A673 (cell line): ENCODE measurements at regions not wholly inside any gene's neighbourhood (a gene's known extent, or its start where the extent isn't known, plus 50 kb on each side); places are given as distances from the start of the nearest gene placed in this dataset.

Experiments used
- BruUV-seq: library from RNA; stranded (reverse); fragments of 400-500 nt; replicated peaks from 2 replicates; lab custom pipeline; 2021; lab: Mats Ljungman, UMichigan
- CTCF ChIA-PET: fragments of 300-600 bp; sonication (Branson Sonifier 250); formaldehyde crosslinking; loops from one replicate; lab custom pipeline; 2022; ENCODE audit warnings: antibody characterized with exemption; lab: Charles Lee
- POLR2A ChIA-PET: fragments of 300-600 bp; sonication (Branson Sonifier 250); formaldehyde crosslinking; loops from one replicate; lab custom pipeline; 2022; ENCODE audit warnings: antibody characterized with exemption; ENCODE audit not compliant: low non-redundant PET; lab: Charles Lee
- DNase-seq: peaks from one replicate; pipeline ENCODE4 v3.0.0-alpha.2; 2015; ENCODE audit warnings: low spot score
- H3K27ac ChIP-seq: fragments of 200-600 bp; sonication (generic); 2 replicates; pipeline ENCODE4 v1.5.1; 2016; ENCODE audit warnings: mixed run types, low read depth, mild to moderate bottlenecking, mixed read lengths, antibody characterized with exemption, low read length; ENCODE audit not compliant: poor library complexity, severe bottlenecking
- H3K27me3 ChIP-seq: fragments of 200-600 bp; sonication (generic); replicated peaks from 2 replicates; pipeline ENCODE4 v1.6.1; 2017; ENCODE audit warnings: mixed run types, low read depth, mild to moderate bottlenecking, mixed read lengths, antibody characterized with exemption, low read length; ENCODE audit not compliant: insufficient read depth, poor library complexity
- H3K36me3 ChIP-seq: fragments of 200-600 bp; sonication (generic); 2 replicates; pipeline ENCODE4 v1.6.1; 2016; ENCODE audit warnings: mixed run types, mild to moderate bottlenecking, mixed read lengths, antibody characterized with exemption, low read length; ENCODE audit not compliant: insufficient read depth, poor library complexity, severe bottlenecking
- H3K4me1 ChIP-seq: fragments of 200-600 bp; sonication (generic); 2 replicates; pipeline ENCODE4 v1.6.1; 2017; ENCODE audit warnings: mixed run types, mild to moderate bottlenecking, mixed read lengths, antibody characterized with exemption, low read length; ENCODE audit not compliant: insufficient read depth, poor library complexity, severe bottlenecking
- H3K4me3 ChIP-seq: fragments of 200-600 bp; sonication (generic); 2 replicates; pipeline ENCODE4 v1.5.1; 2016; ENCODE audit warnings: low read depth, mixed run types, mild to moderate bottlenecking, mixed read lengths, low read length; ENCODE audit not compliant: poor library complexity, severe bottlenecking
- H3K9me3 ChIP-seq: fragments of 200-600 bp; sonication (generic); 2 replicates; pipeline ENCODE4 v1.6.1; 2016; ENCODE audit warnings: mixed run types, low read depth, mild to moderate bottlenecking, mixed read lengths, antibody characterized with exemption, low read length; ENCODE audit not compliant: poor library complexity, severe bottlenecking
- CTCF ChIP-seq: fragments of 300-800, 200-600 bp; sonication (generic); conservative IDR thresholded peaks from 2 replicates; pipeline ENCODE4 v1.5.1; 2017; ENCODE audit warnings: low read depth, mild to moderate bottlenecking, antibody characterized with exemption, low read length, moderate library complexity, mixed read lengths
- EZH2 ChIP-seq: fragments of 200-600 bp; sonication (generic); IDR thresholded peaks from 2 replicates; pipeline ENCODE4 v1.6.1; 2017; ENCODE audit warnings: borderline replicate concordance, low read depth, mild to moderate bottlenecking, mixed read lengths, antibody characterized with exemption, low read length; ENCODE audit not compliant: poor library complexity, severe bottlenecking
- intact Hi-C: fragments of 100-400 bp; cut with micrococcal nuclease; formaldehyde crosslinking; loops from one replicate; pipeline ENCODE4 v1.10.0; 2022; ENCODE audit not compliant: unreplicated experiment

DNA sequence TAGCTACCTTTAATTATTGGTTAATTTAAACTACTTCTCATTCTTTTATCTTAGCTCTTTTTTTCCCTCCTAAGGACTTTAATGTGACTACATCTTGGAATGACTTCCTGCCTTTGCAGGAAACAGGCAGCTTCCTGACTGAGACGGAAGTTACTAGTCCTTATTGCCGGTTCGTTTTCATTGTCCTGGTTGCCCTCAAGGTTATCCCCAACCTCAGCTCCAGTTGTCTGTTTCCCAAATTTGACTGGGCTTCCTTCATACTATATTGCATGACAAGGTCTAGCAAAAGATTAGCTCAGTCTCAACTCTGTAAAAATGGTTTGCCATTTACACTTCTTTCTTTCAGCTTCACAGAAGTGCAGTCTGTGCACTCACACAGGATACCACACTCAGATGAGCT lies 109.9 kb upstream of the DDX53 start:
- H3K27ac ChIP-seq, result no peak overlapping the region
- DNase-seq, result peak; percentile 37
- no peaks in the 10 kb centered on the region for H3K27me3 ChIP-seq
- H3K9me3 ChIP-seq, result no peaks in the 10 kb centered on the region
- intact Hi-C loops, result no loop called here
- CTCF ChIA-PET, result interaction anchor here (0.5 kb wide), 1 partner anchor 223 kb away, joined by 8 read pairs; no protein-coding TSS in a partner anchor
- BruUV-seq, result no TSS peak
- TF ChIP-seq EZH2, result no peak
- no peak for TF ChIP-seq CTCF
- no peak overlapping the region for H3K4me3 ChIP-seq
- H3K4me1 ChIP-seq, result no peaks in the 10 kb centered on the region
- POLR2A ChIA-PET, result no interaction called here
- no peaks in the 10 kb centered on the region for H3K36me3 ChIP-seq

GRCh38 chrX:22912616-22913015 lies 87.1 kb upstream of the DDX53 start:
- Histone ChIP-seq H3K27ac (no peak overlapping the region), H3K4me3 (no peak overlapping the region), H3K36me3 (no peaks in the 10 kb centered on the region), H3K9me3 (no peaks in the 10 kb centered on the region), H3K4me1 (no peaks in the 10 kb centered on the region), H3K27me3 (no peaks in the 10 kb centered on the region)
- POLR2A ChIA-PET, result no interaction called here
- CTCF ChIA-PET, result no interaction called here
- no peak for DNase-seq
- no TSS peak for BruUV-seq
- TF ChIP-seq EZH2, result no peak
- intact Hi-C loops, result no loop called here

GRCh38 chrX:22922961-22923360 lies 76.8 kb upstream of the DDX53 start:
- intact Hi-C loops, result no loop called here
- BruUV-seq, result no TSS peak
- Histone ChIP-seq H3K9me3 (no peaks in the 10 kb centered on the region), H3K27ac (no peak overlapping the region), H3K4me3 (no peak overlapping the region), H3K27me3 (no peaks in the 10 kb centered on the region), H3K36me3 (no peaks in the 10 kb centered on the region), H3K4me1 (no peaks in the 10 kb centered on the region)
- no peak for TF ChIP-seq EZH2
- no peak for TF ChIP-seq CTCF
- no peak for DNase-seq
- POLR2A ChIA-PET, result no interaction called here
- CTCF ChIA-PET, result no interaction called here

DNA sequence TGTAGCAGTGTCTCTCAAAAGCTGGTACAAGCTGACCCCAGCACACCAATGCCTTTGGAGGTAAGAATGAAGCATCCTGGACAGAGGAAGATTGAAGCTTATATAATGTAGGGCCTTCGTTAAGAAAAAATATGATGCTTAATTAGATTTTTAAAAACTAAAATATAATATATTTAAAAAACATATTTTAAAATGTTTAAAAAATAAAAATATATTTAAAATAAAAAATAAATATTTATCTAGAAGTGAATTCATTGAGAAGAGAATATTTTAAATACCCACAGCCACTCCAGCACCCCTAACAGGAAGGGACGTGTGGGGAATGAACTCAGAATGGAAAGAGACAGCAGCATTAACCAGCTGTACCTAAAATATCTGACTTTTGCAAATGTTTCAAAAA lies 65.1 kb upstream of the DDX53 start:
- TF ChIP-seq CTCF (no peak), EZH2 (no peak)
- Histone ChIP-seq H3K36me3 (no peaks in the 10 kb centered on the region), H3K4me1 (no peaks in the 10 kb centered on the region), H3K9me3 (no peaks in the 10 kb centered on the region), H3K4me3 (no peak overlapping the region), H3K27ac (no peak overlapping the region), H3K27me3 (no peaks in the 10 kb centered on the region)
- intact Hi-C loops, result no loop called here
- CTCF ChIA-PET, result no interaction called here
- DNase-seq, result no peak
- POLR2A ChIA-PET, result no interaction called here
- BruUV-seq, result no TSS peak
